ENCODE measurements at regions not wholly inside any gene's neighbourhood (a gene's known extent, or its start where the extent isn't known, plus 50 kb on each side); places are given as distances from the start of the nearest gene placed in this dataset.

- in situ Hi-C loops (cut with HindIII; ENCODE audit: low sequenced_read_pairs) = no loop called here
- TF ChIP-seq CTCF (IDR thresholded peaks at IDR 0.05; ENCODE audit: low read depth, low read length) = no peak
- no peak for DNase-seq (ENCODE audit: low read depth, low spot score)
- no peak overlapping the region for H3K4me3 ChIP-seq (ENCODE audit: low read depth, low read length)
These were observed 176.6 kb upstream of the IRX6 start for GRCh38 chr16:55147396-55147795.

DNA sequence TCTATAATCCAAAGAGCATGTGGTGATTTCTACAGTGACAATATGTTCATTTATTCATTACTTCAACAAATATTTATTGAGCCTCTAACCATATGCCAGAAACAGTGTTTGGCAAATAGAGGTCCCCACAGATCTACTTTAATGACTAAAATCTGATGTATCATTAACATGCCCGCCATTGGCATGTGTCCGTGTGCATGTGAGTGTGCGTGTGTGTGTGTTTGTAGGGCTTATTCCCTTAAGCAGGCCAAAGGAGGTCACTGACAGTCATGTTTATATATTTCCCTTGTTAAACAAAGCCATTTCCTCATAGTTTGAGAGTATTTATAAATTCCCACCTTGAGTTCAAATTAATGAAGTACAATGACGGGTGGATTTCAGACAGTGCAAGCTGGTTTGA, 174.4 kb upstream of the IRX6 start:
- in situ Hi-C loops (cut with HindIII; ENCODE audit: low sequenced_read_pairs) = no loop called here

DNA sequence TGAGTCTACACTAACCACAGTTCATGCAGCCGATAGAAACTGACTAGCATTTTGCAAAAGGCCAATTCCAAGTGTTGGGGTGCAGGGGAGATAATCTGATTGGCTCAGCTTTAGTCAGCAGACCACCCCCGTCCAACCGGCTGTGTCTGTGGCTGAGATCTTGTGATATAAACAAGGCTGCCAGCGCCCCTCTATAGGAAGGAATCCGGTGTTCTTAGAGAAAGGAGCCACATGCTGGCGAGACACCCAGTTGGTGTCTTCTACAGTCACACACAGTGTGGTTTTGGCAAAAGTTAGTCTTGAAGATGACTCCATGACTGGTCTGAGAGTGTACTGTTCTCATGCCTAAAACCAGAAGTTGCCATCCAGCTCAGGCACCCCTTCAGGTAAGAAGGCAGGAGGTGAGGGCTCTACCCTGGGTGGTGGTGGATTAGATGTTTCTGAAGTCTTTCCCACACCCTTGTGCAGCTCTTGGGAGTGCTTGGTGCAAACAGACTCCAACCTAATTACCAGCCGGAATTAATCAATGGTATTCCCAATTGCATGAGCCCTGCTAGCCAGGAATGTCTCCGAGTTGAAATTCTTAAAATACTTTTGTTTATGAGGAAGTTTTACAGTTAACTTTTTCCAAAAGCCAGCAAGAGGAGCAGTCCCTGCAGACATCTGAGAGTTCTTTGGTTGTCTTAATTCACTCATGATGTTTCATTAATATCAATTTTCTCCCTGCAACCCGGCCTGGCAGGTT, 172.3 kb upstream of the IRX6 start:
- DNase-seq (ENCODE audit: low read depth, low spot score) = no peak
- H3K4me3 ChIP-seq (ENCODE audit: low read depth, low read length) = no peak overlapping the region
- no peak for TF ChIP-seq CTCF (IDR thresholded peaks at IDR 0.05; ENCODE audit: low read depth, low read length)
- in situ Hi-C loops (cut with HindIII; ENCODE audit: low sequenced_read_pairs) = no loop called here

More for the DNA sequence above, 174.4 kb upstream of the IRX6 start:
- H3K4me3 ChIP-seq (ENCODE audit: low read depth, low read length) = no peak overlapping the region
- no peak for TF ChIP-seq CTCF (IDR thresholded peaks at IDR 0.05; ENCODE audit: low read depth, low read length)
- DNase-seq (ENCODE audit: low read depth, low spot score) = no peak

DNA sequence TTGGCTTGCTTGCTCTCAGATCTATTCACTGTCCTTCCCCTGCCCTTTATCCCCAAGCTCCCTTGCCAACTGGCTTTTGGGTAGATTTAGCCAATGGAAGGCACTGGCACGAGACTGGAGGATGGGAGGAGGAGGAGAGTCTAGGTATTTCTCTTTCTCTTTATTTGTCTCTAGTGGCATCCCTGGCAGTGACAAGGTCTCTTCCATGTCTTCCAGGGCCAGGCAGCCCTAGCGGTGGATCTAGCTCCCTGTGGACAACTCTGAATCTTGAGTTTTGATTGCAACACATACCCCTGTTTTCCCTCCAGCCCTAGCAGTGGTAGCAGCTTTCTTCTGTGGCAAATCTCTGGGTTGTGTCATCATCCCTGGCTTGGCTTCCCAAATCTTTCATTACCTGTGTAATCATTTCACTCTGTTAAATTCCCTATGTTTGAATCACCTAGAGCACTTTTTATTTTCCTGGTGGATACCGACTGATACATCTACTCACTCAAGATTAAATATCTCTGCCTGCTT, 171.1 kb upstream of the IRX6 start:
- DNase-seq (ENCODE audit: low read depth, low spot score) = no peak
- in situ Hi-C loops (cut with HindIII; ENCODE audit: low sequenced_read_pairs) = no loop called here
- TF ChIP-seq CTCF (IDR thresholded peaks at IDR 0.05; ENCODE audit: low read depth, low read length) = no peak
- no peak overlapping the region for H3K4me3 ChIP-seq (ENCODE audit: low read depth, low read length)

DNA sequence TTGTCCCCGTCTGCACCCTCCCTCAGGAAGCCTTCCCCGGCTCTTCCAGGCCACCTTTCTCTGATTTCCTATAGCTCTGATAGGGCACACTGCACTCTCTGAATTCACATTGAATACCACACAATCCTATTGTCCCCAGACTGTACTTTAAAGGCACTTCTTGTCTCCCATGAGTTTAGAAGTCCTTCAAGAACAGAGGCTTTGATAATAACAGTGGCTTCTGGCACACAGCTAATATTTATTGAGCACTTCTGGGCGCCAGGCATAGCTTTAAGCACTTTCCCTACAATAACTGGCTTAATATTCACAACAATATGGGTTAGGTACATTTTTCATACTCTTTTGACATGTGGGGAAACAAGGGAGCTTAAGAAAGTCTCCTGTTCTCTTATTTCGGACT, 169.7 kb upstream of the IRX6 start:
- TF ChIP-seq CTCF (IDR thresholded peaks at IDR 0.05; ENCODE audit: low read depth, low read length) = no peak
- H3K4me3 ChIP-seq (ENCODE audit: low read depth, low read length) = no peak overlapping the region
- in situ Hi-C loops (cut with HindIII; ENCODE audit: low sequenced_read_pairs) = no loop called here
- DNase-seq (ENCODE audit: low read depth, low spot score) = no peak

DNA sequence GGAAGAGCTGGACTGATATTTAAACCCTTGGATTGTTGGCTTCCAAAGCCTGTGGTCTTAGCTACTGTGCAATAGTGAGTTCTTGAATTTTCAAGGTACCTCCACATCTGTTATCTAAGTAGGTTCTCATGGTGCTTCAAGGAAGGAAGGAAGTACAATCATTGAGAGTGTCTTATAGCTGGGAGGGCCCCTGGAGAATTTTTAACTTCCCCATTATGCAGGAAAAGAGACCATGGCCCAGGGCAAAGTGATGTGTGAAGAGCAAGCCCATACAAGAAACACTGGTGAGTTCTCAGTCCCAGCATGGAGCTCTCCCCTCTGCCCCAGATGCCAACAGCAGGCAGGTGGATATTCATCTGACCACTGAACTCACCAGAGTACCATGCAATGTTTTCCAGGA, 169.0 kb upstream of the IRX6 start:
- H3K4me3 ChIP-seq (ENCODE audit: low read depth, low read length) = no peak overlapping the region
- TF ChIP-seq CTCF (IDR thresholded peaks at IDR 0.05; ENCODE audit: low read depth, low read length) = no peak
- in situ Hi-C loops (cut with HindIII; ENCODE audit: low sequenced_read_pairs) = no loop called here
- no peak for DNase-seq (ENCODE audit: low read depth, low spot score)
